Transverse colon (tissue), 4 donors: ENCODE measurements at regions not wholly inside any gene's neighbourhood (a gene's known extent, or its start where the extent isn't known, plus 50 kb on each side); places are given as distances from the start of the nearest gene placed in this dataset.

Source experiments
- CTCF ChIP-seq, 5 experiments: fragments of 200-600 bp in 3 of 5; fragments of 450-650 bp in 2 of 5; sonication (generic) in 3 of 5; IDR thresholded peaks; 1 replicate in 2 of 5; 2 replicates in 3 of 5; pipeline ENCODE4 v1.5.1; 2016 to 2017; ENCODE audit warnings: antibody characterized with exemption in 5 of 5, inconsistent platforms in 3 of 5, mild to moderate bottlenecking in 2 of 5, moderate library complexity in 1 of 5
- POLR2A ChIP-seq: fragments of 450-650 bp; IDR thresholded peaks from one replicate; pipeline ENCODE4 v1.6.1; 2016; ENCODE audit warnings: antibody characterized with exemption, mild to moderate bottlenecking, moderate library complexity
- POLR2AphosphoS5 ChIP-seq, 3 donors: sonication (generic); formaldehyde crosslinking; IDR thresholded peaks; one replicate each; pipeline ENCODE4 v1.6.1; 2016; ENCODE audit warnings: antibody characterized with exemption in 3 of 3

GRCh38 chr12:93954166-93955112 is 193.9 kb upstream of the PLXNC1 start:
- TF ChIP-seq POLR2AphosphoS5 (IDR thresholded peaks at IDR 0.05) (no peak), CTCF (IDR thresholded peaks at IDR 0.05) (no peak), POLR2A (no peak)
